ENCODE measurements at regions not wholly inside any gene's neighbourhood (a gene's known extent, or its start where the extent isn't known, plus 50 kb on each side); places are given as distances from the start of the nearest gene placed in this dataset.

DNA sequence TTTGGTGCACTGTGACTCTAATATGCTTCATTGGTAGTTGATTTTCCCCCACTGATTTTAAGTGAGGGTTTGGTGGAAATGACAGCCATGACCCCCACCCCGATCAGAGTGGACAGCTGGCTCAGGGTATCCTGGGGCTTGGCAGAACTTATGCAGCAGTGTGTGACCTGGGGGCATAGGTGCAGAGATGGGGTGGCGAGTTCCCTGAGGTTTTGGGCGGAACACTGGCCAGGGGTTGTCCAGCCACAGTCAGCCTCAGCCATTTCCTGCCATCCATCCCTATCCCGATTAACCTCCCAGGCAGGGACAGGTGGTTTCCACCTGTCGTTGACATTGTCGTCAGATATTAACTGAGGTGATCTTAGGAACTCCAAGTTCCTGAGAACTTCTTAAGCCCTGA is 155.8 kb upstream of the CHST15 start:
- TF ChIP-seq RAD21 (IDR thresholded peaks at IDR 0.05; ENCODE audit: low read depth) (no peak), EGR1 (IDR thresholded peaks at IDR 0.05; ENCODE audit: low read depth) (no peak), SIN3A (IDR thresholded peaks at IDR 0.05; ENCODE audit: low read depth) (no peak), POLR2A (IDR thresholded peaks at IDR 0.05; ENCODE audit: borderline replicate concordance, extremely low read depth, insufficient read depth, insufficient read length) (no peak), POLR2AphosphoS5 (IDR thresholded peaks at IDR 0.05; ENCODE audit: low read depth, low read length) (no peak), JUND (IDR thresholded peaks at IDR 0.05) (no peak), SP1 (IDR thresholded peaks at IDR 0.05; ENCODE audit: low read depth) (no peak), TCF7L2 (IDR thresholded peaks at IDR 0.05; ENCODE audit: borderline replicate concordance, extremely low read depth, insufficient read depth, insufficient read length) (no peak), YY1 (IDR thresholded peaks at IDR 0.05; ENCODE audit: extremely low read depth, insufficient replicate concordance, low read depth, low read length) (no peak), EZH2phosphoT487 (IDR thresholded peaks at IDR 0.05; ENCODE audit: borderline replicate concordance) (no peak)
- TF ChIP-seq, protein P1, sequence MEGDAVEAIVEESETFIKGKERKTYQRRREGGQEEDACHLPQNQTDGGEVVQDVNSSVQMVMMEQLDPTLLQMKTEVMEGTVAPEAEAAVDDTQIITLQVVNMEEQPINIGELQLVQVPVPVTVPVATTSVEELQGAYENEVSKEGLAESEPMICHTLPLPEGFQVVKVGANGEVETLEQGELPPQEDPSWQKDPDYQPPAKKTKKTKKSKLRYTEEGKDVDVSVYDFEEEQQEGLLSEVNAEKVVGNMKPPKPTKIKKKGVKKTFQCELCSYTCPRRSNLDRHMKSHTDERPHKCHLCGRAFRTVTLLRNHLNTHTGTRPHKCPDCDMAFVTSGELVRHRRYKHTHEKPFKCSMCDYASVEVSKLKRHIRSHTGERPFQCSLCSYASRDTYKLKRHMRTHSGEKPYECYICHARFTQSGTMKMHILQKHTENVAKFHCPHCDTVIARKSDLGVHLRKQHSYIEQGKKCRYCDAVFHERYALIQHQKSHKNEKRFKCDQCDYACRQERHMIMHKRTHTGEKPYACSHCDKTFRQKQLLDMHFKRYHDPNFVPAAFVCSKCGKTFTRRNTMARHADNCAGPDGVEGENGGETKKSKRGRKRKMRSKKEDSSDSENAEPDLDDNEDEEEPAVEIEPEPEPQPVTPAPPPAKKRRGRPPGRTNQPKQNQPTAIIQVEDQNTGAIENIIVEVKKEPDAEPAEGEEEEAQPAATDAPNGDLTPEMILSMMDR (IDR thresholded peaks at IDR 0.05 in 2 of 3, conservative IDR thresholded peaks at IDR 0.05 in 1 of 3; ENCODE audit: borderline replicate concordance in 1 of 3, insufficient read depth in 1 of 3, low read depth in 2 of 3, low read length in 2 of 3) = no peak
- TF ChIP-seq, protein P2, sequence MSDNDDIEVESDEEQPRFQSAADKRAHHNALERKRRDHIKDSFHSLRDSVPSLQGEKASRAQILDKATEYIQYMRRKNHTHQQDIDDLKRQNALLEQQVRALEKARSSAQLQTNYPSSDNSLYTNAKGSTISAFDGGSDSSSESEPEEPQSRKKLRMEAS (IDR thresholded peaks at IDR 0.05) = no peak
- TF ChIP-seq, protein P3, sequence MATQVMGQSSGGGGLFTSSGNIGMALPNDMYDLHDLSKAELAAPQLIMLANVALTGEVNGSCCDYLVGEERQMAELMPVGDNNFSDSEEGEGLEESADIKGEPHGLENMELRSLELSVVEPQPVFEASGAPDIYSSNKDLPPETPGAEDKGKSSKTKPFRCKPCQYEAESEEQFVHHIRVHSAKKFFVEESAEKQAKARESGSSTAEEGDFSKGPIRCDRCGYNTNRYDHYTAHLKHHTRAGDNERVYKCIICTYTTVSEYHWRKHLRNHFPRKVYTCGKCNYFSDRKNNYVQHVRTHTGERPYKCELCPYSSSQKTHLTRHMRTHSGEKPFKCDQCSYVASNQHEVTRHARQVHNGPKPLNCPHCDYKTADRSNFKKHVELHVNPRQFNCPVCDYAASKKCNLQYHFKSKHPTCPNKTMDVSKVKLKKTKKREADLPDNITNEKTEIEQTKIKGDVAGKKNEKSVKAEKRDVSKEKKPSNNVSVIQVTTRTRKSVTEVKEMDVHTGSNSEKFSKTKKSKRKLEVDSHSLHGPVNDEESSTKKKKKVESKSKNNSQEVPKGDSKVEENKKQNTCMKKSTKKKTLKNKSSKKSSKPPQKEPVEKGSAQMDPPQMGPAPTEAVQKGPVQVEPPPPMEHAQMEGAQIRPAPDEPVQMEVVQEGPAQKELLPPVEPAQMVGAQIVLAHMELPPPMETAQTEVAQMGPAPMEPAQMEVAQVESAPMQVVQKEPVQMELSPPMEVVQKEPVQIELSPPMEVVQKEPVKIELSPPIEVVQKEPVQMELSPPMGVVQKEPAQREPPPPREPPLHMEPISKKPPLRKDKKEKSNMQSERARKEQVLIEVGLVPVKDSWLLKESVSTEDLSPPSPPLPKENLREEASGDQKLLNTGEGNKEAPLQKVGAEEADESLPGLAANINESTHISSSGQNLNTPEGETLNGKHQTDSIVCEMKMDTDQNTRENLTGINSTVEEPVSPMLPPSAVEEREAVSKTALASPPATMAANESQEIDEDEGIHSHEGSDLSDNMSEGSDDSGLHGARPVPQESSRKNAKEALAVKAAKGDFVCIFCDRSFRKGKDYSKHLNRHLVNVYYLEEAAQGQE (IDR thresholded peaks at IDR 0.05; ENCODE audit: low read depth) = no peak
